ENCODE measurements at regions not wholly inside any gene's neighbourhood (a gene's known extent, or its start where the extent isn't known, plus 50 kb on each side); places are given as distances from the start of the nearest gene placed in this dataset.

- no peak for TF ChIP-seq CTCF (IDR thresholded peaks at IDR 0.05; ENCODE audit: low read depth, low read length)
- no peak for DNase-seq (ENCODE audit: extremely low read depth, low read depth)
Observed at GRCh38 chr9:80447876-80448275, 876.1 kb downstream of the TLE4 start.

GRCh38 chr9:80440724-80441123 lies 869.0 kb downstream of the TLE4 start:
- DNase-seq (ENCODE audit: extremely low read depth, low read depth): no peak
- no peak for TF ChIP-seq CTCF (IDR thresholded peaks at IDR 0.05; ENCODE audit: low read depth, low read length)

GRCh38 chr9:80437825-80438224 lies 866.1 kb downstream of the TLE4 start:
- TF ChIP-seq CTCF (IDR thresholded peaks at IDR 0.05; ENCODE audit: low read depth, low read length): no peak
- no peak for DNase-seq (ENCODE audit: extremely low read depth, low read depth)

GRCh38 chr9:80437091-80437640 lies 865.4 kb downstream of the TLE4 start:
- DNase-seq (ENCODE audit: extremely low read depth, low read depth): no peak

GRCh38 chr9:80435591-80435990 lies 863.8 kb downstream of the TLE4 start:
- DNase-seq (ENCODE audit: extremely low read depth, low read depth): no peak
- TF ChIP-seq CTCF (IDR thresholded peaks at IDR 0.05; ENCODE audit: low read depth, low read length): no peak

More at GRCh38 chr9:80437091-80437640, 865.4 kb downstream of the TLE4 start:
- TF ChIP-seq CTCF (IDR thresholded peaks at IDR 0.05; ENCODE audit: low read depth, low read length): no peak

- TF ChIP-seq CTCF (IDR thresholded peaks at IDR 0.05; ENCODE audit: low read depth, low read length): no peak
- no peak for DNase-seq (ENCODE audit: extremely low read depth, low read depth)
Observed at GRCh38 chr9:80426992-80427391, 855.2 kb downstream of the TLE4 start.

GRCh38 chr9:80417211-80417773 lies 845.5 kb downstream of the TLE4 start:
- no peak for DNase-seq (ENCODE audit: extremely low read depth, low read depth)

More at GRCh38 chr9:80417211-80417773, 845.5 kb downstream of the TLE4 start:
- no peak for TF ChIP-seq CTCF (IDR thresholded peaks at IDR 0.05; ENCODE audit: low read depth, low read length)

Measured in AG09319 (cell line).